ENCODE measurements at regions not wholly inside any gene's neighbourhood (a gene's known extent, or its start where the extent isn't known, plus 50 kb on each side); places are given as distances from the start of the nearest gene placed in this dataset.

DNA sequence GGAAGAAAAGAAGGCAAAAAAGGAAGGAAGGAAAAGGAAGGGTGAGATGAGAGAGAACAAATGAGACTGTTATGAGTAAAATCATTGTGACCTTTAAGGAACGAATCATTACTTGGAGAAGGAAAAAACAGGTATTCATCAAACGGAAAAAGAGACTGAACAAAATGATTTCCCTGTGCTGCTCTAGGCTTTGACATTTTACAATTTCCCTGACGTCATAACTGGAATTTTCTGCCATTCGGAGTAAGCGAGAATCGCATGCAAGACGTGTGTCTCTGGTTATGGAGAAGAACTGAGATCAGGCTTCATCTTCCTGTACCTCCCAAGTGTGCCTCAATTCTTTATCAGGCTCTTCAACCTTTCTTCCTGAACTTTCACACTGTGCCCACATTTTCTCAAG, 534.7 kb upstream of the KLHL29 start:
- TF ChIP-seq CTCF (IDR thresholded peaks at IDR 0.05 in 4 of 5, conservative IDR thresholded peaks at IDR 0.05 in 1 of 5) (no peak), POLR2A (IDR thresholded peaks at IDR 0.05) (no peak)

Data from gastrocnemius medialis (tissue), 4 donors.